ENCODE measurements at regions not wholly inside any gene's neighbourhood (a gene's known extent, or its start where the extent isn't known, plus 50 kb on each side); places are given as distances from the start of the nearest gene placed in this dataset.

DNA sequence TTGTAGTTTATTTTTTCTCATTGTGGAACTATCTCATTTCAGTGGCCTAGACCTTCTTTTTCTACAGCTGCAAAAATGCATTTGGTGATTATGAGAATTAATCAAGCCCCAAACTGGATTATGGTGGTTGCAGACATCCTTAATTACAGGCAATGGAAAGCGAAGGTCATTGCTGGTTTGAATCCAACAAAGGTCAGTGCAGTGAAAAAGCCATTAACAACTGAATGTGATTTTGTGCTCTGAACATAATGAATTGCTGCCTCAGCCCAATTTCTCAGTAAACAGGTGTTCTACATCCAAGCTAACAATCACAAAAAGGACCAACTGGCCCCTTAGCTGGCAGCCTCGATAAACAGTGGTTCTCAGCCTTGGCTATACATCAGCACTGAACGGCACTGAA is 260.1 kb upstream of the DPPA4 start:
- Mint-ChIP-seq H3K4me1 (peaks cover 26% of the 10 kb centered on the region), H3K9me3 (peaks cover 29% of the 10 kb centered on the region), H3K27ac (no peak overlapping the region), H3K27me3 (ENCODE audit: low read depth) (no peaks in the 10 kb centered on the region), H3K4me3 (no peak overlapping the region), H3K36me3 (peaks cover 5% of the 10 kb centered on the region)
- TF ChIP-seq, protein P1, sequence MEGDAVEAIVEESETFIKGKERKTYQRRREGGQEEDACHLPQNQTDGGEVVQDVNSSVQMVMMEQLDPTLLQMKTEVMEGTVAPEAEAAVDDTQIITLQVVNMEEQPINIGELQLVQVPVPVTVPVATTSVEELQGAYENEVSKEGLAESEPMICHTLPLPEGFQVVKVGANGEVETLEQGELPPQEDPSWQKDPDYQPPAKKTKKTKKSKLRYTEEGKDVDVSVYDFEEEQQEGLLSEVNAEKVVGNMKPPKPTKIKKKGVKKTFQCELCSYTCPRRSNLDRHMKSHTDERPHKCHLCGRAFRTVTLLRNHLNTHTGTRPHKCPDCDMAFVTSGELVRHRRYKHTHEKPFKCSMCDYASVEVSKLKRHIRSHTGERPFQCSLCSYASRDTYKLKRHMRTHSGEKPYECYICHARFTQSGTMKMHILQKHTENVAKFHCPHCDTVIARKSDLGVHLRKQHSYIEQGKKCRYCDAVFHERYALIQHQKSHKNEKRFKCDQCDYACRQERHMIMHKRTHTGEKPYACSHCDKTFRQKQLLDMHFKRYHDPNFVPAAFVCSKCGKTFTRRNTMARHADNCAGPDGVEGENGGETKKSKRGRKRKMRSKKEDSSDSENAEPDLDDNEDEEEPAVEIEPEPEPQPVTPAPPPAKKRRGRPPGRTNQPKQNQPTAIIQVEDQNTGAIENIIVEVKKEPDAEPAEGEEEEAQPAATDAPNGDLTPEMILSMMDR (IDR thresholded peaks at IDR 0.05; ENCODE audit: unreplicated experiment): no peak
- no peak for DNase-seq (ENCODE audit: low spot score in 2 of 2, unreplicated experiment in 2 of 2)

DNA sequence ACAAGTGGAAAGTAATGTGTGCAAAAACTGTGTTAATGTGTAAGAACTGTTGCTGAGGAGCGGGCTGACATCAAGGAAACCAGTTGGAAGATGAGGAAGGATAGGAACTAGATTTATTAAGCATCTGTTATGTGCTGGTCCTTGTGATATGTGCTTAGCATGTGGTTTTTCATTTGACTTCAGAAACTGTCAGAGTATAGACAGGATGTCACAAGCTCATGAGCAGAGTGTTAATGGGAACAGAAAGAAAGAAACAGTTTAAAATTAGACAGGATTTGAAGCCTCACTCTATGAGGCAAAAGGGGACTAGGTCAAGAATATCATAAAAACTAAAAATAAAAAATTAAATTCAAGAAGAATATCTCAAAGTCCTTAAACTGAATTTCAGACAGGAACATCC is 270.6 kb upstream of the DPPA4 start:
- Mint-ChIP-seq H3K27ac (no peak overlapping the region), H3K9me3 (peaks cover 9% of the 10 kb centered on the region), H3K36me3 (no peaks in the 10 kb centered on the region), H3K4me3 (no peak overlapping the region), H3K4me1 (peaks cover 8% of the 10 kb centered on the region), H3K27me3 (ENCODE audit: low read depth) (no peaks in the 10 kb centered on the region)
- DNase-seq (ENCODE audit: low spot score in 2 of 2, unreplicated experiment in 2 of 2): no peak
- TF ChIP-seq, protein P1 (IDR thresholded peaks at IDR 0.05; ENCODE audit: unreplicated experiment): no peak

DNA sequence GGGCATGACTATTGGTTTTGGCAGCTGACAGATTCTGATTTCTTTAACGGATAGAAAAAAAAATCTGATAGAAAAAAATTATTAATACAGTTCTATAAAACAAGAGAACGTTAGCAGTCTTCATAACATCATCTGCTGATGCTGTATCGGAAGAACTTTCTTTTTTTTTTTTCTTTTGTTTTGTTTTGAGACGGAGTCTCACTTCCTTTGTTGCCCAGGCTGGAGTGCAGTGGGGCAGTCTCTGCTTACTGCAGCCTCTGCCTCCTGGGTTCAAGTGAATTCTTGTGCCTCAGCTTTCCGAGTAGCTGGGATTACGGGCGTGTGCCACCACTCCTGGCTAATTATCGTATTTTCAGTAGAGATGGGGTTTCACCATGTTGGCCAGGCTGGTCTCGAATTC is 271.2 kb upstream of the DPPA4 start:
- H3K4me1 Mint-ChIP-seq: peaks cover 8% of the 10 kb centered on the region
- peaks cover 4% of the 10 kb centered on the region for H3K9me3 Mint-ChIP-seq
- H3K27ac Mint-ChIP-seq: no peak overlapping the region
- H3K4me3 Mint-ChIP-seq: no peak overlapping the region
- H3K27me3 Mint-ChIP-seq (ENCODE audit: low read depth): no peaks in the 10 kb centered on the region
- no peak for DNase-seq (ENCODE audit: low spot score in 2 of 2, unreplicated experiment in 2 of 2)
- TF ChIP-seq, protein P1 (IDR thresholded peaks at IDR 0.05; ENCODE audit: unreplicated experiment): no peak
- no peaks in the 10 kb centered on the region for H3K36me3 Mint-ChIP-seq

DNA sequence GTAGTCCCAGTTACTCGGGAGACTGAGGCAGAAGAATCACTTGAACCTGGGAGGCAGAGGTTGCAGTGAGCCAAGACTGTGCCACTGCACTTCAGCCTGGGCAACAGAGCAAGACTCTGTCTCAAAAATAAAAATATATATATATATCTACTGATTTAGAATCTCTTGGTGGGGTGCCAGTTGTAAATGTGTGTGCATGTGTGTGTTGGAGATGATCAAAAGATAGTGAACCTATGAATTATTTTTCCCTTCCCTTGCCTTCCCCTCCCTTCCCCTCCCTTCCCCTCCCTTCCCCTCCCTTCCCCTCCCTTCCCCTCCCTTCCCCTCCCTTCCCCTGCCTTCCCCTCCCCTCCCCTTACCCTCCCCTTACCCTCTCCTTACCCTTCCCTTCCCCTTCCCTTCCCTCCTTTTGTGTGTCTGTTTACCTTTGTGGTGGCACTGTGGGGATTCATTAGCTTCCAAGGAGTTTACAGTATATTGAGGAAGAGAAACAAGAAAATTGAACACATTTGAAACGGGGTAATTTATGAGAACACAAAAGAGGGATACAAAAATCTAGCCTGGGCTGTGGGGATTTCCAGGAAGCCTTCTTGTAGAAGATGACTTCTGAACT is 281.5 kb upstream of the DPPA4 start:
- H3K9me3 Mint-ChIP-seq: peaks cover 9% of the 10 kb centered on the region

DNA sequence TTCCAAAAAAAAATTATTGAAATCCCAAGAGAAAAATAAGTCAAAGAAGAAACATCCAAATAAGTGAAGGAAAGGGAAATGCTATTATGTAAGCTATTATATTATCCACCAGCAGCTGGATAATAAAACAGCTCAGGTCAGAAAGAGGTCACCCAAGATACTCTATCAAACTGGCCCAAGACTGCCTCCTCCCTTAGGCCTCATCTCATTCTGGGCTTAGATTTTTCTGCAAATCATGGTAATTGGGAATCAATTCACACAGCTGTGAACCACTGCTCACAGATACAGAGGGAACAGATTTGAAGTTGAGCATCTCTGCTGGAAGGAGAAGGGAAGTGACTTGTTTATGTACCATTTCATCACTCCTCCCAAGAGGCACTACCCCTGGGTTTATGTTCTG is 294.6 kb upstream of the DPPA4 start:
- Mint-ChIP-seq H3K27ac (no peak overlapping the region), H3K4me3 (no peak overlapping the region), H3K4me1 (peaks cover 2% of the 10 kb centered on the region), H3K36me3 (no peaks in the 10 kb centered on the region), H3K9me3 (peaks cover 5% of the 10 kb centered on the region), H3K27me3 (ENCODE audit: low read depth) (no peaks in the 10 kb centered on the region)
- TF ChIP-seq, protein P1 (IDR thresholded peaks at IDR 0.05; ENCODE audit: unreplicated experiment): no peak
- no peak for DNase-seq (ENCODE audit: low spot score in 2 of 2, unreplicated experiment in 2 of 2)

More for the DNA sequence above, 281.5 kb upstream of the DPPA4 start:
- H3K4me1 Mint-ChIP-seq: no peaks in the 10 kb centered on the region
- TF ChIP-seq, protein P1 (IDR thresholded peaks at IDR 0.05; ENCODE audit: unreplicated experiment): no peak
- H3K4me3 Mint-ChIP-seq: no peak overlapping the region
- no peaks in the 10 kb centered on the region for H3K27me3 Mint-ChIP-seq (ENCODE audit: low read depth)
- no peak for DNase-seq (ENCODE audit: low spot score in 2 of 2, unreplicated experiment in 2 of 2)
- no peak overlapping the region for H3K27ac Mint-ChIP-seq
- H3K36me3 Mint-ChIP-seq: no peaks in the 10 kb centered on the region
